GM18507 (cell line): ENCODE measurements at regions not wholly inside any gene's neighbourhood (a gene's known extent, or its start where the extent isn't known, plus 50 kb on each side); places are given as distances from the start of the nearest gene placed in this dataset.

ENCODE experiments used
- DNase-seq: peaks from one replicate; pipeline ENCODE4 v3.0.0; 2011; ENCODE audit warnings: low read depth; ENCODE audit not compliant: insufficient read length; ENCODE audit errors: extremely low spot score
- FAIRE-seq: peaks from 2 replicates; lab custom pipeline; 2011; peaks lifted over from hg19 to GRCh38; lab: Jason Lieb, UNC

- no peak for FAIRE-seq
- no peak for DNase-seq
Observed at GRCh38 chr15:35886765-35887164, 340.8 kb upstream of the DPH6 start.

DNA sequence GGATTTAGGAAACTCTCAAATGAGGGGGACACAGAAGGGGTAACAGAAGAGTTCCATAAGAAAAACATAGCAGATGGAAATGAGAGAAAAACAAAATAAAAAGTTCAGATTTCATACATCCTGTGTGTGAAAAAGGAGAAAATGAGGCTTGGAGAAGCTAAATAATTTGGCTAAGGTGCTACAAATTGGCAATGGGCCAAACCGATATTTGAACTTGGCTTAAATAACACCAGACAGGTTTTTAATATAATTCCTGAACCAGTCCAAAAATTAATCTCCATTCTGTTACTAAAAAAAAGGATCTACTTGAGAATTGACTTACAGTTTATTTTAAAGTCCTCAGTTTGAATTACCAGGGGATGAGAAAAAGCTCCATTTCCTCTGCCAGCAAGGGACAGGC is 342.9 kb upstream of the DPH6 start:
- DNase-seq (no peak), FAIRE-seq (no peak)

GRCh38 chr15:35907511-35907910 is 361.5 kb upstream of the DPH6 start:
- FAIRE-seq: no peak
- no peak for DNase-seq

DNA sequence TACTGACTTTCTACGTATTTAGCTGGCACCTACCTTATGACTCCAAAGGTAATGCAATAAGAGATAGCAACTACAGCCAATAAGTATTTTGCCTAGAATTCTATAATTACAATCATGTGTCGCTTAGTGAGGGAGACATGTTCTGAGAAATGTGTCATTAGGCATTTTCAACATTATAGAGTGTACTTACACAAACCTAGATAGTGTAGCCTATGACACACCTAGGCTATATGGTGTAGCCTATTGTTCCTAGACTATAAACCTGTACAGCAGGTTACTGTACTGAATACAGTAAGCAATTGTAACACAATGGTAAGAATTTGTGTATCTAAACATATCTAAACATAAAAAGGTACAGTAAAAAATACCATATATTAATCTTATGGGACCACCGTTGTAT is 363.4 kb upstream of the DPH6 start:
- FAIRE-seq: no peak
- DNase-seq: no peak

DNA sequence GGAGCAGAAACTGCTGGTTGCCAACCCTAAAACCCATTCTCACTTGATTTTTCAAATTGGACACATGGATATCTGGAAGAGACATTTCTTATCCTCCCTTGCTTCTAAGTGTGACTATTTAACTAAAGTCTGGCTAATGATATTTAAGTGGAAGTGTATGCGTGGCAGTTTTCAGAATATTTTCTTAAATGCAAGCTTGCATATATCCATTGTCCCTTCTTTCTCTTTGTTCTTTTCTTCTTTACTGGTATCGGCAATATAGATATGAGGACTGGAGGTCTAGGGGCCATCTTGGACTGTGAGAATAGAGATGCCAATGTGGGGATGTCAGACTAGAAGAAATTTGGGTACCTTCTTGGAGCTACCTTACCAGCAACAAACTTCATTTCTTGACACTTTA is 364.3 kb upstream of the DPH6 start:
- no peak for FAIRE-seq
- DNase-seq: no peak

GRCh38 chr15:35911052-35911777 is 365.2 kb upstream of the DPH6 start:
- no peak for FAIRE-seq
- DNase-seq: no peak

- DNase-seq (no peak), FAIRE-seq (no peak)
Observed at GRCh38 chr15:35912196-35912595, 366.2 kb upstream of the DPH6 start.

DNA sequence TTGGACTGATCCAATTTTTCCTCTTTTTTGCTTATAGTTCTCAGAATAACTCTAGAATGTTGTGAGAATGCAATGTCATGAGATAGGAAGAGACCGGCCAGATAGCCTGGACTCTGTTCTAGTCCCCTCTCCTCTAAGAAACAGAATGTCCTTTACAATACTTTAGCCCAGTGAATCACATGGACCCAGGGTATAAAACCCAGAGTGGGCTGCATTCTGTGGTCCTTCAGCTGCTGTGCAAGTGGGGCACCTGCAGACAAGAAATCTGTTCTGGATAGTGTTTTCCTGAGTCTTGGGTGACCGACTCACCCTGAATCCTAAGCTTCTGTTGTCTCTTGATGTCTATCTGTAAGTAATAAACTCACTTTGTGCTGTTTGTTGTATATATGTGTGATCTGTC is 368.6 kb upstream of the DPH6 start:
- FAIRE-seq: no peak
- DNase-seq: no peak

GRCh38 chr15:35921046-35921445 is 375.1 kb upstream of the DPH6 start:
- DNase-seq: no peak
- no peak for FAIRE-seq

DNA sequence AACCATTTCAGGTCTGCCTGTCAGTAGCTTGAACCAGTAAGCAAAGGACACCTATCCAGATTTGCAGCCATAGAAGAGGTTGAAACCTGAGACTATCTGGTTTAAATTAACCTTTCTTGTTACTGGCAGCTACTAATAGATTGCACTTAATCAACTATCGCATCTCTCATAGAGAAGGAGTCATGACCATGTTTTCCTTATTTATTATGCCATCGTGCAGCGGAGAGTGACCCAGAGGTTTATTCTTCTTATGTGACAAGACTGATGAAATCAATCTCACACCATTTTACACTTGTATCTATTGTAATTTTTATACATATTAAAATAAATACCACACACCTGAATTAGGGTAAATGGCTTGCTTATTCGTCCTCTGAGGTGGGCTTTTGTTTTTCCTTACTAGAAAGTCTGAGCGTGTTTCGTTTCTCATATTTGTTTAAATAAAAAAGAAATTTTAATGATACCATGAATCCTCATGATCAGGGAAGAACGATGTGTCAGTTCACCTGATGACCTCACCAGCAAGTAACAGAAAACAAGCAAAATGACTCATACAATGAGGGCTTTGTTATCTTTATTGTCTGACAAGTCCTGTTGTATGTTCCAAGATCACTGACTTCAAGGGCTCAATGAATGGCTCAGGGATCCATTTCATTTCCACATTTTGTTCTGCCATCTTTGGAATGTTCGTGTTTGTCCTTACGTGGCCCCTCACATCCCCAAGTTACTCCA is 379.5 kb upstream of the DPH6 start:
- FAIRE-seq: no peak
- no peak for DNase-seq

GRCh38 chr15:35926007-35926380 is 380.0 kb upstream of the DPH6 start:
- no peak for DNase-seq
- no peak for FAIRE-seq

GRCh38 chr15:35928847-35929246 is 382.9 kb upstream of the DPH6 start:
- DNase-seq (no peak), FAIRE-seq (no peak)

DNA sequence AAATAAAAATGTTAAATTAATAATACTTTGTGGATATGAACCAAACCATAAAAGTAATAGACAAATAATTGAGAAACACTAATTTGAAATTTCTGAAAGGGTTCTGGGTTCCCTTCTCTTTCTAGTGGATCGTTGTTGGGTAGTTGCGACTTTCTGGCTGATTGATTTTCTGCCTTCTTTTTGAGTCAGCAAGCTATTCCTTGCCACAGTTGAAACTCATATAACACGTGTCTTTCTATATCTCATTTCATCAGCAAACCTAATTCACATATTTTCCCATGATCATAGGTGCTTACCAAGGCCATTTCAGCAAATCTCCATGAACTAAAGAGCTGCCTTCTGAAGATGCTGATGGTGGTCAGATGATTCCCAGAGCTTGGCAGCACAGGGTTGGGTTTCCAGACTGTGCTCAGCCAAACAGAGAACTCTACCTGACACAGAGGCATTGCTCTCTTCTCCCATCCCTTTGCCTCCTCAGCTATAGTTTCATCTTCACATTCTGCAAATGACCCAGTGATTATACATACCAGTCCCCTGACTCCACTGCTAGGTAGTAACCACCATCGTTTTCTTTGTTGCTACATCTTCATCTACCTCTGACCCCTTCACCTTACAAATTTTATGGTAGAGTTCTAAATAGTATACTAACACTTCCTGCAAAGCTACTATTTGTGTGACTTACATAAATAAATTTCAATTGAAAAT is 383.9 kb upstream of the DPH6 start:
- FAIRE-seq (no peak), DNase-seq (no peak)

DNA sequence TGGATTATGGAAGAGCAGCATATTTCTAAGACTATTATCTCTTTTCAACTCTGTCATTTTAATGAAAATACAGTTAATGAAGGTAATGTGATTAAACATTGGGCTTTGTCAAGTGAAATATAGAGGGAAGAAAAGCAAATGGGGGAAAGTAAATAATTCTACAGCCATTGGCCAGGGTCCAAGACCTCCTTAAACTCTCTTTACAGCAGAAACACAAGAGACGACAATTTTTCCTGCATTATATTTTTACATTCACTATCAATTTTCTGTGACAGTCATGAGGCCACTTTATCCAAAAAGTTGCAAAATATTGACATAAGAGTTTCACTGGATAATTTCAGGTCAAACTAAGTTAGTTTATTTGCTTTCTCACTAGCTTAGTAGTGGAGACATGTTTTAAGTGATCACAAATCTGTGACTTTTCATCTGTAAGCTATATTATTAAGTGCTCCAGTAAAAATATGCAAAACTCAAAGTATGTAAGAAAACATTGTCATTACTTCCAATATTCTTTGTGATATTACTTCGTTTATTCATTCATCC is 385.9 kb upstream of the DPH6 start:
- DNase-seq (no peak), FAIRE-seq (no peak)

DNA sequence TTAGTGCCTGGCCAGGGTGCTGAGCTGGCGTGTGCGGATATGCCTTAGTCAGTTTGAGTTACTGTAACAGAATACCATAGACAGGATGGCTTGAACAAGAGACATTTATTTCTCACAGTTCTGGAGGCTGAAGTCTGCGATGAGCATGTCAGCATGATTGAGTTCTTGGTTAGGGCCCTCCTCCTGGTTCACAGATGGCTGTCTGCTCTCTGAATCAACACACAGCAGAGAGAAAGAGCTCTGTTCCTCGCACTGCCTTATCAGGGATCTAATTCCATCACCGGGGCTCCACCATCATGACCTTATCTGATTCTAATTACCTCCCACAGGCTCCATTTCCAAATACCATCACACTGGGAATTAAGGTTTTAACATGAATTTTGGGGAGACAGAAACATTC is 386.6 kb upstream of the DPH6 start:
- DNase-seq: no peak
- no peak for FAIRE-seq

DNA sequence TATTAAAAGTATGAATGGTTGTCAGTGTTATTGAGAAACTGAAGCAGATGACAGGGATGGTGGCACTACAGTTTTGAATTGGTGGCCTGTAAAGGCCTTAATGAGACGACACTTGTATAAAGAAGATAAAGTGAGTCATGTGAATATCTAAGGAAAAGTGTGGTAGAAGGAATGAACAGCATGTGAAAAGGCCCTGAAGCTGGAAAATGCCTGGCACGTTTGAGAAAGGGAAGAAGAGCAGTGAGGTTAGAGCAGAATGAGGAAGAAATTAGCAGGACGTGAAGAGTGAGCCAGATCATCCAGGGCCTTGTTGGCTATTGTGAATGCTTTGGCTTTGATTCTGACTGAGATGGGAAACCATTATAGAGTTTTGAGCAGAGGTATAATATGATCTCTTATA is 387.6 kb upstream of the DPH6 start:
- DNase-seq (no peak), FAIRE-seq (no peak)

GRCh38 chr15:35934383-35935049 is 388.6 kb upstream of the DPH6 start:
- DNase-seq: no peak
- FAIRE-seq: no peak

DNA sequence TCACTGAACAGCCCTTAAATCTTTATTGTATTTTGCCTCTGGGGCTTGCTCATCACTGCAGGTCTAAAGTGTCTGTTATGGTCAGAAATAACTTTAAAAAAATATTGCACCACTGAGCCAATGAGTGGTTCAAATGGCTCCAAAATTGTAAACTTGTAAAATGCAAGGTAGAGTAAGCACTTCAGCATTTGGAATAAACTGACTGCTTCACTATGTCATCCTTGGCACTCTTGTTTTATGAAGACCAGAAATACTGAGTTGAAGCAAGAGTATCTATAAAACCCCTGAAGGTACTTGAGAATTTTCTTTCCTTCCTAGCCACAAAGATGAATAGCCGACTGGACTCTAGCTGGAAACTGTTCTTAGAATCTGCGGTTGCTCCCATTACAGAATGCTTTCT is 390.3 kb upstream of the DPH6 start:
- DNase-seq (no peak), FAIRE-seq (no peak)

GRCh38 chr15:35937380-35937779 is 391.4 kb upstream of the DPH6 start:
- DNase-seq (no peak), FAIRE-seq (no peak)

- no peak for FAIRE-seq
- no peak for DNase-seq
Observed at GRCh38 chr15:35944945-35945585, 399.1 kb upstream of the DPH6 start.
